Endothelial cell (in vitro differentiated cells): ENCODE measurements at regions not wholly inside any gene's neighbourhood (a gene's known extent, or its start where the extent isn't known, plus 50 kb on each side); places are given as distances from the start of the nearest gene placed in this dataset.

Source experiments
- DNase-seq: peaks from one replicate; pipeline ENCODE4 v3.0.0; 2021; ENCODE audit warnings: low spot score
- H3K27ac Mint-ChIP-seq: one replicate; pipeline ENCODE4 v1.8.0; 2021; ENCODE audit warnings: mixed read lengths, inconsistent platforms; ENCODE audit not compliant: unreplicated experiment
- H3K27me3 Mint-ChIP-seq: one replicate; pipeline ENCODE4 v1.8.0; 2021; ENCODE audit warnings: mild to moderate bottlenecking, moderate library complexity, mixed read lengths, inconsistent platforms; ENCODE audit not compliant: unreplicated experiment
- H3K36me3 Mint-ChIP-seq: one replicate; pipeline ENCODE4 v1.8.0; 2021; ENCODE audit warnings: mild to moderate bottlenecking, low read depth, mixed read lengths, inconsistent platforms; ENCODE audit not compliant: unreplicated experiment
- H3K4me1 Mint-ChIP-seq: one replicate; pipeline ENCODE4 v1.8.0; 2021; ENCODE audit warnings: mild to moderate bottlenecking, mixed read lengths, inconsistent platforms; ENCODE audit not compliant: unreplicated experiment
- H3K4me3 Mint-ChIP-seq: one replicate; pipeline ENCODE4 v1.8.0; 2021; ENCODE audit warnings: mild to moderate bottlenecking, mixed read lengths, inconsistent platforms; ENCODE audit not compliant: unreplicated experiment
- H3K9me3 Mint-ChIP-seq: one replicate; pipeline ENCODE4 v1.8.0; 2021; ENCODE audit warnings: mixed read lengths, inconsistent platforms; ENCODE audit not compliant: unreplicated experiment
- CTCF ChIP-seq: fragments of 200-600 bp; sonication (generic); IDR thresholded peaks from one replicate; pipeline ENCODE4 v1.5.0; 2021; ENCODE audit warnings: antibody characterized with exemption; ENCODE audit not compliant: unreplicated experiment

- Mint-ChIP-seq H3K9me3 (no peaks in the 10 kb centered on the region), H3K27ac (no peak overlapping the region), H3K27me3 (no peaks in the 10 kb centered on the region), H3K36me3 (no peaks in the 10 kb centered on the region), H3K4me3 (no peak overlapping the region), H3K4me1 (no peaks in the 10 kb centered on the region)
- TF ChIP-seq CTCF: no peak
- DNase-seq: no peak
Measured at GRCh38 chr5:18954239-18954638, 1033.8 kb downstream of the CDH18 start.

GRCh38 chr5:18959535-18959934 lies 1028.5 kb downstream of the CDH18 start:
- Mint-ChIP-seq H3K27ac (no peak overlapping the region), H3K9me3 (no peaks in the 10 kb centered on the region), H3K4me3 (no peak overlapping the region), H3K4me1 (no peaks in the 10 kb centered on the region), H3K36me3 (no peaks in the 10 kb centered on the region), H3K27me3 (no peaks in the 10 kb centered on the region)
- no peak for DNase-seq
- no peak for TF ChIP-seq CTCF

- H3K27me3 Mint-ChIP-seq: no peaks in the 10 kb centered on the region
- H3K27ac Mint-ChIP-seq: no peak overlapping the region
- H3K4me1 Mint-ChIP-seq: no peaks in the 10 kb centered on the region
- no peaks in the 10 kb centered on the region for H3K9me3 Mint-ChIP-seq
- DNase-seq: no peak
- TF ChIP-seq CTCF: no peak
- H3K4me3 Mint-ChIP-seq: no peak overlapping the region
- no peaks in the 10 kb centered on the region for H3K36me3 Mint-ChIP-seq
Measured at GRCh38 chr5:18961234-18961633, 1026.8 kb downstream of the CDH18 start.

- Mint-ChIP-seq H3K27me3 (no peaks in the 10 kb centered on the region), H3K9me3 (no peaks in the 10 kb centered on the region), H3K27ac (no peak overlapping the region), H3K36me3 (no peaks in the 10 kb centered on the region), H3K4me3 (no peak overlapping the region), H3K4me1 (no peaks in the 10 kb centered on the region)
- DNase-seq: no peak
- no peak for TF ChIP-seq CTCF
Measured at GRCh38 chr5:18965893-18966292, 1022.1 kb downstream of the CDH18 start.

GRCh38 chr5:18967637-18968036 lies 1020.4 kb downstream of the CDH18 start:
- Mint-ChIP-seq H3K4me1 (peaks cover 3% of the 10 kb centered on the region), H3K27ac (no peak overlapping the region), H3K36me3 (no peaks in the 10 kb centered on the region), H3K4me3 (no peak overlapping the region), H3K27me3 (no peaks in the 10 kb centered on the region), H3K9me3 (no peaks in the 10 kb centered on the region)
- no peak for DNase-seq
- TF ChIP-seq CTCF: no peak
